ENCODE measurements at regions not wholly inside any gene's neighbourhood (a gene's known extent, or its start where the extent isn't known, plus 50 kb on each side); places are given as distances from the start of the nearest gene placed in this dataset.

- TF ChIP-seq CTCF (IDR thresholded peaks at IDR 0.05): no peak
- TF ChIP-seq POLR2AphosphoS5 (IDR thresholded peaks at IDR 0.05): no peak
- no peak for TF ChIP-seq POLR2A (IDR thresholded peaks at IDR 0.05)
Observed at GRCh38 chr13:89227356-89227755, 1556.2 kb downstream of the SLITRK5 start.

Data from prostate gland (tissue), 2 donors.